OCI-LY3 (cell line): ENCODE measurements at regions not wholly inside any gene's neighbourhood (a gene's known extent, or its start where the extent isn't known, plus 50 kb on each side); places are given as distances from the start of the nearest gene placed in this dataset.

Experiments used
- EZH2phosphoT487 ChIP-seq: fragments of 200-600 bp; shearing (Covaris generic); IDR thresholded peaks from 2 replicates; pipeline ENCODE4 v1.6.1; 2018; ENCODE audit warnings: antibody characterized with exemption, mixed run types, low read depth
- TF ChIP-seq, protein P1 (sequence below): fragments of 200-600, 300-600 bp; sonication (generic); IDR thresholded peaks from 2 replicates; pipeline ENCODE4 v1.5.1; 2014; ENCODE audit warnings: antibody characterized with exemption, low read length, low read depth

GRCh38 chr1:2856066-2856390, 54.5 kb upstream of the TTC34 start:
- TF ChIP-seq, protein P1, sequence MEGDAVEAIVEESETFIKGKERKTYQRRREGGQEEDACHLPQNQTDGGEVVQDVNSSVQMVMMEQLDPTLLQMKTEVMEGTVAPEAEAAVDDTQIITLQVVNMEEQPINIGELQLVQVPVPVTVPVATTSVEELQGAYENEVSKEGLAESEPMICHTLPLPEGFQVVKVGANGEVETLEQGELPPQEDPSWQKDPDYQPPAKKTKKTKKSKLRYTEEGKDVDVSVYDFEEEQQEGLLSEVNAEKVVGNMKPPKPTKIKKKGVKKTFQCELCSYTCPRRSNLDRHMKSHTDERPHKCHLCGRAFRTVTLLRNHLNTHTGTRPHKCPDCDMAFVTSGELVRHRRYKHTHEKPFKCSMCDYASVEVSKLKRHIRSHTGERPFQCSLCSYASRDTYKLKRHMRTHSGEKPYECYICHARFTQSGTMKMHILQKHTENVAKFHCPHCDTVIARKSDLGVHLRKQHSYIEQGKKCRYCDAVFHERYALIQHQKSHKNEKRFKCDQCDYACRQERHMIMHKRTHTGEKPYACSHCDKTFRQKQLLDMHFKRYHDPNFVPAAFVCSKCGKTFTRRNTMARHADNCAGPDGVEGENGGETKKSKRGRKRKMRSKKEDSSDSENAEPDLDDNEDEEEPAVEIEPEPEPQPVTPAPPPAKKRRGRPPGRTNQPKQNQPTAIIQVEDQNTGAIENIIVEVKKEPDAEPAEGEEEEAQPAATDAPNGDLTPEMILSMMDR: no peak
- TF ChIP-seq EZH2phosphoT487: no peak
